Lower leg skin (tissue), 4 donors: ENCODE measurements at regions not wholly inside any gene's neighbourhood (a gene's known extent, or its start where the extent isn't known, plus 50 kb on each side); places are given as distances from the start of the nearest gene placed in this dataset.
"Not testable (repeated sequence)": the region's sequence is repeated elsewhere in the genome, so short reads cannot be mapped to it uniquely, and the experiment has no call there.

Experiments used
- DNase-seq, 2 donors: peaks; one replicate each; pipeline ENCODE4 v3.0.0-alpha.2; 2019; ENCODE audit warnings: low spot score in 2 of 2
- H3K4me3 ChIP-seq: fragments of 200-600 bp; sonication (generic); 2 replicates; pipeline ENCODE4 v1.5.1; 2017; ENCODE audit warnings: mild to moderate bottlenecking, low read depth; ENCODE audit not compliant: poor library complexity, severe bottlenecking
- CTCF ChIP-seq, 3 donors: fragments of 450-650 bp; IDR thresholded peaks; one replicate each; pipeline ENCODE4 v1.5.1; 2016; ENCODE audit warnings: antibody characterized with exemption in 3 of 3, mild to moderate bottlenecking in 3 of 3, moderate library complexity in 2 of 3
- POLR2A ChIP-seq, 2 donors: fragments of 450-650 bp; IDR thresholded peaks; one replicate each; pipeline ENCODE4 v1.6.1; 2016 to 2017; ENCODE audit warnings: antibody characterized with exemption in 2 of 2, mild to moderate bottlenecking in 1 of 2, moderate library complexity in 1 of 2
- WGBS, 2 donors: methylation state at CpG; one replicate each; pipeline ENCODE4 v1.1.5; 2018; 5-methylcytosine and 5-hydroxymethylcytosine counted together
- intact Hi-C: fragments of 100-400 bp; cut with DNase I; formaldehyde crosslinking; loops from one replicate; pipeline ENCODE4 v1.15.0; 2023; ENCODE audit warnings: low total_unique reads

GRCh38 chr20:40019510-40019909 lies 669.5 kb downstream of the MAFB start:
- no peak for DNase-seq
- TF ChIP-seq POLR2A (IDR thresholded peaks at IDR 0.05): no peak
- no peak for TF ChIP-seq CTCF (IDR thresholded peaks at IDR 0.05)
- intact Hi-C loops: no loop called here
- WGBS, 2 donors: 56 to 77% methylated on average over 5 of the region's 5 CpGs
- no peak overlapping the region for H3K4me3 ChIP-seq

- DNase-seq: no peak
- TF ChIP-seq POLR2A (IDR thresholded peaks at IDR 0.05) (no peak), CTCF (IDR thresholded peaks at IDR 0.05) (no peak)
- intact Hi-C loops: no loop called here
- no peak overlapping the region for H3K4me3 ChIP-seq
- 51 to 54% methylated on average over 1 of the region's 1 CpG for WGBS, 2 donors
Observed at GRCh38 chr20:40017765-40018164, 671.3 kb downstream of the MAFB start.

- WGBS, 2 donors: 65 to 70% methylated on average over 4 of the region's 4 CpGs
- no peak for TF ChIP-seq POLR2A (IDR thresholded peaks at IDR 0.05)
- TF ChIP-seq CTCF (IDR thresholded peaks at IDR 0.05): no peak
- intact Hi-C loops: no loop called here
- no peak overlapping the region for H3K4me3 ChIP-seq
- no peak for DNase-seq
Observed at GRCh38 chr20:40016890-40017289, 672.1 kb downstream of the MAFB start.

GRCh38 chr20:40016392-40016791 lies 672.6 kb downstream of the MAFB start:
- WGBS, 2 donors: 55 to 90% methylated on average over 1 of the region's 1 CpG
- intact Hi-C loops: no loop called here
- DNase-seq: no peak
- no peak for TF ChIP-seq POLR2A (IDR thresholded peaks at IDR 0.05)
- no peak for TF ChIP-seq CTCF (IDR thresholded peaks at IDR 0.05)
- H3K4me3 ChIP-seq: no peak overlapping the region

GRCh38 chr20:40012026-40012425 lies 677.0 kb downstream of the MAFB start:
- intact Hi-C loops, DNase-seq, H3K4me3 ChIP-seq: not testable (repeated sequence)
- WGBS, 2 donors: 76 to 90% methylated on average over 4 to 5 of the region's 5 CpGs

GRCh38 chr20:40010483-40010882 lies 678.6 kb downstream of the MAFB start:
- H3K4me3 ChIP-seq: no peak overlapping the region
- 80 to 90% methylated on average over 1 to 2 of the region's 2 CpGs for WGBS, 2 donors
- TF ChIP-seq POLR2A (IDR thresholded peaks at IDR 0.05) (no peak), CTCF (IDR thresholded peaks at IDR 0.05) (no peak)
- no peak for DNase-seq
- intact Hi-C loops: no loop called here
